ENCODE measurements at regions not wholly inside any gene's neighbourhood (a gene's known extent, or its start where the extent isn't known, plus 50 kb on each side); places are given as distances from the start of the nearest gene placed in this dataset.

DNA sequence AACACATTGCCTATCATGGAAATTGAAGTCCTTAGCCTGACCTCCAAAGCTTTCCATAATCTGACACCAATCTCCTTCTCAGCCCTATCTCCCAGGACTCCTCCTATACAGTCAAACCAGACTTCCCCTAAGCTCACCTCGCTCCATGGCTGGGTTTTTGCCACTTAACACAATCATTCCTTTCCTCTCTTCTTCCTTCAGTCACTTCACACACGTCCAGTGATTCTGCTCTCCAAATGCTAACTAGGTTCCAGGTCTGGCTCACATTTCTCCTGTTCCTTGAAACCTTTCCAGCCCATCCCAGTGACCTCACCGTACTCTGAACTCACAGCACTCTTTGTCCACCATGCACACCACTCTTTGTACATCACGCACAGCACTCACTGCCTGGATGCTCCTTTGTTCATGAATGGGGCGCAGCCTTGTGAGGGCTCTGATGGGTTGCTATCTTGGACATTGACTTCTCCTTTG is 98.4 kb downstream of the GLUL start:
- no peak for DNase-seq

DNA sequence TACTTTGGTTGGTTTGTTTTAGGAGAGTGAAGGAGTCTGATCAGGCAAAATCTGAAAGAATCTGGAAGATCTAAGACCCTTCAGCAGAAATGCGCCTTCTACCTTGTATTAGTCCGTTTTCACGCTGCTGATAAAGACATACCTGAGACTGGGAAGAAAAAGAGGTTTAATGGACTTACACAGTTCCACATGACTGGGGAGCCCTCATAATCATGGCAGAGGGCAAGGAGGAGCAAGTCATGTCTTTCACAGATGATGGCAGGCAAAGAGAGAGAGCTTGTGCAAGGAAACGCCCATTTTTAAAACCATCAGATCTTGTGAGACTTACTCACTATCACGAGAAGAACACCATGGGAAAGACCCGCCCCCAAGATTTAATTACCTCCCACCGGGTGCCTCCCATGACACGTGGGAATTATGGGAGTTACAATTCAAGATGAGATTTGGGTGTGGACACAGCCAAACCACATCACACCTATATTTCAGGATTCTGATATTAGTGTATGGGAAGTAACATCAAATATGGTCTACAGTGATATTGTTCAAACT is 99.3 kb downstream of the GLUL start:
- DNase-seq: no peak

DNA sequence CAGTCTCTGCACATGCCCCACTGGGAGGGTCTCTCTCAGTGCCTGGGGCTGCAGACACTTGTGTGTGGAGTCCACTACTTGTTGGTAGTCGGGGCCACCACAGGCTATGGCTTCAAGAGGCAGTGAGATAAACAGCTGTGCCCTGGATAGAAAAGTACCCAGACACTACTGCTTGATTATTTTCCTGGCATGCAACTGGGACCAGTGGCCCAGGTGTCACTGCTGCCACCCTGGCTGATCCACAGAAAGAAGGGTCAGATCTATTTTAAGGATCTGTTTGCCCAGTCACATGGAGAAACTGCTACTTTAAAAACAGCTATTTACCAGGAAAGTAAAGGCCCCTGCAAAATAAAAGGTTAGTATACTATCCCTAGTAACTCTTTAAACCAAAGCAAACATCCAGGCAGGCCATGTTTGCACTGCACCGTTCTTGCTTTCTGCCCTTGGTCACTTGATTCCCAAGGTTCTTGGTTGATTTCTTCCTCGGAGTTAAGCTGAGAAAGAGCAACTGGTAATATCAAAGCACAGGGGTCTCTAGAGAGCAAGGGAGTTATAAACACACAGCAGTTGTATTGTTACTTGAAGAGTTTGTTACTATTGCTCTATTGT is 99.9 kb downstream of the GLUL start:
- DNase-seq: no peak

DNA sequence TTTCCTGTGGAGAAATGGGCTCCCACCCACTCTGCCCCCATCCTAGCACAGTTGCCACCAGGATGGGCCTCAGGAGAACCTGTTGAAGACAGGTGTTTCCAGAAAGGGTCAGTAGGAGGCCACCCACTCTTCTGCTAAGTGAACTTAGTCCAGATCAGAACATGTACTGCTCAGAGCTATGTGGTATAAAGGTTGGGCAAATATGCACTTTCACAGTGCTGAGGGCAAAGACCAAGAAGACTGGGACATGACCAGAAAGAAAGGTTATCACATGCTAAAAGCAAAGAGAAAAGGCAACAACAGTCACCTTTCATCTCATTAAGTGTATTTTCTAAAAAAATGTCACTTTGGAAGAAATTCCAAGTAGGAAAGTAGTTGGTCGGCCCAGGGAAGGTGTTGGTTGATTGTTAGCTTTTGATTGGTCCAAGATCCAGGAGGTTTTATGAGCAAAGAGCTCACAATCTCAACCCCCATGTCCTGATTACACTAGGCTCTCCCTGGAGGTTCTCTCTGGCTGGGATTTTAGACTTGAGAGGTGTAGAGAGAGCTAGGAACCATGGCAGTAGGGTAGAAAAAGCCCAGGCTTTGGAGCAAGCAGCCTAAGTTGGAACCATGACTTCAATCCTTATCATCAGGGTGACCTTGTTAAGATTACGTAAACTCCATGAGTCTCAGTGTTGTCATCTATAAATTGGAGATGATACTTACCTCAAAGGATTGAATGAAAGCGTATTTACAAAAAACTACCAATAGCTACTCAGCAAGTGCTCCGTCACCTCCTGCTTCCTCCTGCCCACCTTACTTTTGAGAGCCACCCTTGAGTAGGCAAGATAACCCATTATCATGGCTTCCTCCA is 102.6 kb downstream of the GLUL start:
- no peak for DNase-seq

DNA sequence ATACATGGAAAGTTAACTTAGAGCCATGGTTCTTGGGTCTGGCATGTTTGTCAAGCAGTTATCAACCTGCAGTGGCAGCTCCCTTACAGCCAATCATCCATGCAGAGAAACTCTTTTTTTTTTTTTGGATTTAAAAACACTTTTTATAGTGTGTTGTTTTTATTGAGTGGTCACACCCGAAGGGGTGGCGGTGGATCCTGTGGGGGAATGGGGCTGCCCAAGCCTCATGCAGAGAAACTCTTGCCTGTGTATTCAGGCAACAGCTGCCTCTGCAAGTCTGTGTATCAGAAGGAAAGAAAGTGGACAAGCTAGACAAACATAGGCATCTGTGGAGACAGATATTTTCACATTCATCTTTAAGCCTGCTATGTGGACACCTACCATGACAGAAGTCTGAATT is 104.8 kb downstream of the GLUL start:
- DNase-seq: no peak

DNA sequence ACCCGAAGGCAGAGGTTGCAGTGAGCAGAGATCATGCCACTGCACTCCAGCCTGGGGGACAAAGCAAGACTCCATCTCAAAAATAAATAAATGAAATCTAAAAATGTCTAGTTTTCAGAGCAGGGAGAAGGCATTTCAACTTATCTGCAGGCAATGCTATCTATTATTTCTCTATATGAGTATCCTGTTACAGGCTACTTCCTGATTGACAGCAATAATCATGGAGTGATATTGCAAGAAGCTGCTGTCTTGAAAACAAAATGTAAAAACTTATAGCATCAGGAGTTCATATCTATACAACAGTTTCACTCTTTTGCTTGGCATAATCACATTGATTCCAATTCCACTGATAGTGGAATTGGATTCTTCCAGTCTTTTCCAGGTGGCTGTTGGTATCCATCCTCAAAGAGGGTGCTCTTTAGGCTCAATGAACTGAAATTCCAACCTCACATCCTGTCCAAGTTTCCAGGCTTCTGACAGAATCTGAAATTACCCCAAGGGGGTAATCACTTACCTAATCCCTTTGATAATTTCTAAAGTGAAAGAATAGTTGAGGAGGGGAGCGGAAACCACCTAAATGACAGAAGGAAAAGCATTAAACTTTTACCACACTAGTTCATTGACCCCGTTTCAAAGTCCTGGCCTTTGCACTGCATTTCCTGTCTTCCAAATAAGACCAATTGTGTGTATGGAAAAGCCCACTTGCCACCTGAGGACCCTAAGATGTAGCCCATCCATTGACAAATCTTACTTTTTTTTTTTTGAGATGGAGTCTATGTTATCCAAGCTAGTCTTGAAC is 107.6 kb downstream of the GLUL start:
- no peak for DNase-seq

DNA sequence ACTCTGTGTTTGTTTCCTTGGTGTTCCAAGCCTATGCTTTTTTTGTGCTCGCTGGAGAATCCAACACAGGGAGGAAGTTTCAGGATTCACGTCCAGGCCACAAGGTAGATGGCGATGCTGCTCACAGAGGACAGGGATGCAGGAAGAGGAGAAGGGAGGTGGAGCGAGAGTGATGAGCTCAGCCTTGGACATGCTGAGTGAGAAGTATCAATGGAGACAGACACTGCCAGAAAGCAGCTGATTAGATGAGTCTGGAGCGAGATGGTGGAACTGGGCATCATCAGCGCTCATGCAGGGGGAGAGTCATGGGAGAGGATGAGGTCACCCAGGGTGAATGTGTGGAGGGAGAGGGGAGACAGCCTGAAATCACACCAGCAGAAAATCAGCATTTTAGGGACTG is 110.0 kb downstream of the GLUL start:
- no peak for DNase-seq

DNA sequence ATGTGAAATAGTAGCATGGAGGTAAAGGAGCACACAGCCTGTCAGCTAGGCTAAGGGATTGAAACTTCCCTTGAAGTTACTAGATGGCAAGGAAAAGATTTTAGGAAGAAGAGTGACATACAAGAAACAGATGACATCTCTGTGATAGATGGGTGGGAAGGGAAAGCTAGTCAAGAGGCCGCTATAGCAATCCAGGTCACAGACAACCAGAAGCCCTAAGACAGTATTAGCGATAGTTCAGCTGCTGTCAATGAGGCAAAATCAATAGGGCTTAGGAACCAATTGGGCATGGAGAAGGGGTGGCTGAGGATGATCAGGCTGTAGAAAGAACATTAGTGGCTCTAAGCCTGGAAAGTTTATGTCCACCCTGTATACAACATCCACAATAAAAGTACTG is 111.1 kb downstream of the GLUL start:
- no peak for DNase-seq

DNA sequence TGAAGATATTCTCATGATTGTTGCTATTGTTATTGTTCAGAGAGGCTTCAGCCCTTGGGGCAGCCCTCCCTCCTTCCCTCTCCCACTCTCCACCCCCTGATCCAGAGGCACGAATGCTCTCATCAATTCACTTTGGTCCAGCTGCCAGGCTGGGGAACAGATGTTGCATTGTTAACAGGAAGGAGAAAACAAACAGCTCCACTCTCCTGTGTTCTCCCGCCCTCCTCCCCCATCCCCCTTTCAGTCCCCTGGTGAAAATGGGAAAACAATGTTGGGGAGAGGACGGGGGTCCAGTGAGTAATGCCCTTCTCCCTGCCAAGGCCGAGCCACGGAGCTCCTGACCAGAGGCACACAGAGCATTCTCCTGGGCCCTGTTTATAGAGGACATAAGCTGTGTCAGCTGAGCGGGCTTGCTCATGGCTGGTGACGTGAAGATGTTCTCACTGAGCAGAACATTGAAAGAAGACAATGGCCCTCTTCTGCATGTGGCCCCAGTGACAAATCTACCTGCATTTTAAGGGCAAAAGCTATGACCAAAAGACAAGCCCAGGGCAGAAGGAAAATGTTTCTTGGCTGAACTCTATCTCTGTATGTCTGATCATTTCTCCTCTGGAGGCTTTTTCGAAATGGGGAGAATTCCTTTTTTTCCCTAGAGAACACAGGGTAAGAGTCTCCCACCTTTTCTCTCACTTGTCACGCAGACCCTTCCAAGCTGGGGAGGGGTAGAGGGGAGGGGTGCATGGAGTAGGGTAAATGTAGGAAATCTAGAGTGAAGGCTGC is 111.7 kb downstream of the GLUL start:
- no peak for DNase-seq

DNA sequence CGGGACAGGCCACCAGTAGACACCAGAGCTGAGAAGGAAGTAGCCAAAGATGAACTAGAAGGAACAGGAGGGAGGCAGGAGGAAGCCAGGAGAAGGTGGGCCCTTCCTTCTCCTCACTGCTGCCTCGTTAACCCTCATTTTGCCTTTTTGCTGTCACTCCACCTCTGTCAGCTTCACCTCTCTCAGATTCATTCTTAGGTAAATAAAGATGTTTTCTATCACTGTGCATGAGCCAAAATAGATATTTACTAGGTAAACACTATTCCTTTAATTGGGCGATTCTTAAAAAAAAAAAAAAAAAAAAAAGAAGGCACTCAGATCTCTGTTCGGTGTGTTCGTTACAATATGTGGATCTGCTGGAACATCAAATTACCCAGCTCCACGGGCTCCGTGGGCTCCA is 112.3 kb downstream of the GLUL start:
- DNase-seq: no peak

DNA sequence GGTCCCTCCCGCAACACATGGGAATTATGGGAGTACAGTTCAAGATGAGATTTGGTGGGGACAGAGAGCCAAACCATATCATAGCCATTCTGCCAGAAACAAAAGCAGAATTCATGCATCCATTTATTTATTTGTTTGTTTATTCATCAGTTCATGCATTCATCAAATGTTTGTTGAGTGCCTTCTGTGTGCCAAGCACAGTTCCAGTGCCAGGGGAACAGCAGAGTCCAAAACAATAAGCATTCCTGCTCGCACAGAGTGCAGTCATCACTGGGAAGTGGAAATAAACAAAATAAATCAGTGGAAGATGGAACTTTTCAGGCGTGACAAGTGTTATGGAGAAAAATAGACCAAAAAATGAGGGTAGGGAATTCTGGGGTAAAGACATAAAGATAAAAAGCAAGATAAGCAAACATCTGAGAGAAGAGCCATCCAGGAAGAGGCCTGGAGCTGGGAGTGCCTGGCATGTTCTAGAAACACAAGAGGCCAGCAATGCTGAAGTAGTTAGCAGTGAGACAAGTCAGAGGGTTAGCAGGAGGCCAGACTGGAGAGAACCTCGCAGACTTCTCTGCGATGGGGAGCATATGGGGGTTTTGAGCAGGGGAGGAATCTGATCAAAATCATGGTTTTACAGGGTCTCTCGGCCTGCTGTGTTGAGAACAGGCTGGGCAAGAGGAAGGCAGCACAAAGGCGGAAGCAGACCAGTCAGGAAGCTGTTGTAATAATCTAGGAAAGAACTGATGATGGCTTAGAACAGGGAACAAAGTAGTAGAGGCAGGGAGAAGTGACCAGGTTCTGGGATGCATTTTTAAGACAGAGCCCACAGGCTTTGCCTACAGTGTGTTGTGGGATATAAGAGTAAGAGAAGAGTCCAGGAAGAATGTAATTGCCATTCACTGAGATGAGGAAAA is 113.2 kb downstream of the GLUL start:
- no peak for DNase-seq

DNA sequence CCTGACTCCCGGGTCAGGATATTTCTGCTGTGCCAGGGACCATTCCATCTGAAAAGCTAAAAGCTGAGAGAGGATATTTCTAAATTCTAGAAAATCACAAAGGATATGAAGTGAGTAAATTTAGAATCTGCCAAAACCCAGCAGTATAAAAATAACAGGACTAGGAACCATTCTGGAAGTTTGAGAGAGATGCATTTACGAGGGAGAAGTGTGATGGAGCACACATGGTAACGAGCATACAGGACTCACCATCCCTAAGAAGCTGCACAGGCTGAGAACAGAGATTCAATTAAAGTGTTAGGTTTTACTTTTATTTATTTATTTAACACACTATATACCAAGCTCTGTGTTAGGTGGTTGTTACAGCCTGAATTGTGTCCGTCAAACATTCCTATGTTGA is 116.3 kb downstream of the GLUL start:
- no peak for DNase-seq

DNA sequence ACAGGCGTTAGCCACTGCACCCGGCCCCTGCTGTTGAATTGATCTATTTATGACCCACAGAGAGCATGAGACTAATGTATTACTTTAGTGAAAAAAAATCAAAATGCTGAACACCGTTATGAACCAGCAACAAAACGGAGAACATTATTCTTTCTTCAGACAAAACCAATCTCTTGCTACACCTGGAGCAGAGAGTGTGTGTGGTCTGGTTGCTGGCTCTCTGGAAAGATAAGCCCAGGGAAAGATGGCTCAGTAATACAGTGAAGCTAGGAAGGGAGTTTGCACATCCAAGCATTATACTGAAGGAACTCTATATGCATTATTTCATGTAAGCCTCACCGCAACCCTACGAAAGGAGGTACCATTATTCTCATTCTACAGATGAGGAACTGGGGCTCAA is 117.0 kb downstream of the GLUL start:
- no peak for DNase-seq

DNA sequence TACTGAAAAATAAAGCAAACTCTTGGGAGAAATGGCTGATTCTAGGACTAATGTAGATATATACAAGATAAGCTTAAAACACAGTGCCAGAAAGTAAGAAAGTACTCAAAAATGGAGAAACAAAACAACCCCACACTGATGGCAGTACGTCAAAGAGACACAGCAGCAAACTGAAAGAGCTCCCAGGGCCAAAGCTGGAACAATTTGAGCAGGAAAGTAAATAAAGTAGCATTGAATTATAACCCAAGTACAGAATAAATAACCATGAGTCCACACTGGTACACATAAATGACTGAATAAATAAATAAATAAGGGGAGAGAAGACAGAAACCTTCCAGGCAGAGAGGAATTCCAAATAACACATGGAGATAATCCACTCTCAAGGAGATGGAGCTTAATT is 120.9 kb downstream of the GLUL start:
- no peak for DNase-seq

DNA sequence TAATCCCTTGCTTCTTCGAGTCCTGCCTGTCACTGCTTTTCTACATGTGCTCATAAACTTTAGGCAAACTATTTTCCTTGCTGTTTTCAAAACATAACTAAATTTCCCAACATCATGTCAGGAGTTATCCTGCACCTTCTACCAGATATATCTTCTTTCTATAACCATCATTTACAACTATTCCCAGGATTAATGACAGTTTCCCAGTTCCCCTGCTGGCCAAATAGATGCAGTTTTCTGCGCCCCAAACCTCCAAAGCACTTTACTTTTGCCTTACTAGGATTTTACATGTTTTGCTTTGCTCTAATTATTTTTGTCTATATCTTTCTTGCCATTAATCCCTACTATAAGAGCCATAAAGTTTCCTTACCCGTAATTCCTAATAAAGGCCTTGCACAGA is 122.5 kb downstream of the GLUL start:
- DNase-seq: no peak

DNA sequence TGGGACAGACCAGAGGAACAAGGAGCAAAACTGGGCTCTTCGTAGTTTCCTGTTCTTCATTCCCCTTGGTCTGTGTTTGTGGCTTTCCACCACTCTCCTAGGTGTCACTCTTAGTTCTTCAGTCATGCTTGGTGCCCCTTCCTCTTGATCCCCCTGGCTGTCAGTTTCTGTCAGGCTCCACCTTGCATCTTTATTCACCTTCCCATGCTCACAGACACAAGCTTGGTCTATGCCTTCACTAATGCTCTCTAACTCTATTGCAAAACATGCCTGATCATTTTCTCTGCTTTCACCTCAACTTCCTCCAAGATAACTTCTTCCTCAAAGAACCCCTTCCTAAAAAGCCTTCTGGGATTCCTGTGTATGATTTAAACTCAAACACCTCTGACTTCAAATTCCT is 122.9 kb downstream of the GLUL start:
- DNase-seq: no peak

DNA sequence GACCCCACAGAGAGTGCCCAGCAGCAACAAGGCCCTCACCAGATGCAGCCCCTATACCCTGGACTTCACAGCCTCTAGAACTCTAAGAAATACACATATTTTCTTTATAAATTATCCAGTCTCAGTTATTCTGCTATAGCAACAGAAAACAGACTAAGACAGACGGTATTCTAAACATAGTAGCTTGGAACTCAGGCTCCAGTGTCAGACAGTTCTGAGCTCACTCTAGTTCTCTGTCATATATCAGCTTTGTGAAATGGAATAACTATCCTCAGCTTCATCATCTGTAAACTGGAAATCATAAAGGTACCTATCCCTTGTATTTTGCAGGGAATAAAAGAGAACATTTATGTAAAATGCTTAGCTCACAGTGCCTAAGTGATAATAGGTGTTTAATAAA is 127.4 kb downstream of the GLUL start:
- DNase-seq: no peak

DNA sequence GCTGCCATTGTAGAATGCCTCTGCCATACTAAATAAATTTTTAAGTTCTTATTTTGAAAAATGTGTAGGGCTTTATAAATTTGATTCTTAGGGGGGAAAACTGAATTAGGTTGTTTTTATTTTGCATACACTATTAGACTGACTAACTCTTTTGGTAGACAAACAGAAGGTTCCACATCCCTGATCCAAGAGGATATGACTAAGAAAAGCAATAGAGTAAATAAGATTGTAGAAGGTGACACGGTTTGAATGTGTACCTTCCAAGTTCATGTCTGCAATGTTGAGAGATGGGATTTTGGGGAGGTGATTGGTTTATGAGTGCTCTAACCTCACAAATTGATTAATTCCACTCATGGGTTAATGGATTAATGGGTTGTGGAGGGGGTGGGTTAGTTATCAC is 127.9 kb downstream of the GLUL start:
- no peak for DNase-seq

DNA sequence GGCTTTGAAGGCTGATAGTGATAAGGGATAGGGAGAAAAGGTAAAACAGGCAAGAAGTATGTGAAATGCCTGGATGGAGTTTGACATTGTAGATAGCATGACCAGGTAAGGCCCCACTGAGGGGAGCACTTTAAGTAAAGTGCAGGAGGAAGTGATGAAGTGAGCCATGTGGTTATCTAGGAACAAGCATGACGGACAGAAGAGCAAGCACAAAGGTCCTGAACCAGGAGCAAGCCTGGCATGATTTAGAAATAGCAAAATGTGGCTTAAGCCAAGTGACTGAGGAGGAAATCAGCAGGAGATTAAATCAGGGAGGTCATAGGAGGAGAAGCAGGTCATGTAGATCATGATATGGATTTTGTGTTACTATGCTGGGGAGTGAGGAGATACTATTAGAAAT is 129.2 kb downstream of the GLUL start:
- no peak for DNase-seq

DNA sequence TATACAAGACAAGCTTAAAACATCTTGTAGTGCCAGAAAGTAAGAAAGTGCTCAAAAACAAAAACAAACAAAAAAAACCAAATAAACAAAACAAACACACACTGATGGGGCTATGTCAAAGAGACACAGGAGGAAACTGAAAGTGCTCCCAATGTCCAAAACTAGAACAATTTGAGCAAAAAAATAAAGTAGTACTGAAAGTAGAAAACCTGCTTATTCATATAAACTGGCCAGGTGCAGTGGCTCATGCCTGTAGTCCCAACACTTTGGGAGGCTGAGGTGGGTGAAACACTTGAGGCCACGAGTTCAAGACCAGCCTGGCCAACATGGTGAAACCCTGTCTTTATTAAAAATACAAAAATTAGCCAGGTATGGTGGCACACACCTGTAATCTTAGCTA is 129.9 kb downstream of the GLUL start:
- no peak for DNase-seq

DNA sequence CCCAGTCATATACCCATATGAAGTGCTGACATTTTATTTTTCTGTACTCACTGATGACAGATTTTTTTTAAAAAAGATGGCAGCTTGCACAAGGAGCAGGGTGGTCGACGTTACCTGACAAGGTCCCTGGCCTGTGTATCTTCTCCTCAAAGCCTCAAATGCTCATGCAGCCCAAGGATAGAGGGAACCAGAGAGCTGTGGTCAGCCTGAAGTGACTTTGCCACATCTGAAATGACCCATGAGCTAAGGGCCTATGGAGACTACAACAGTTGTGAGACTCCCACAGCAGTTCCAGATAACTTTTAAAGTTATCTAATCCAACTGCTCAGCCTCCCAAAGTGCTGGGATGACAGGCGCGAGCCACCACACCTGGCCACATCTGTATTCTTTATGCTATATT is 131.1 kb downstream of the GLUL start:
- no peak for DNase-seq

DNA sequence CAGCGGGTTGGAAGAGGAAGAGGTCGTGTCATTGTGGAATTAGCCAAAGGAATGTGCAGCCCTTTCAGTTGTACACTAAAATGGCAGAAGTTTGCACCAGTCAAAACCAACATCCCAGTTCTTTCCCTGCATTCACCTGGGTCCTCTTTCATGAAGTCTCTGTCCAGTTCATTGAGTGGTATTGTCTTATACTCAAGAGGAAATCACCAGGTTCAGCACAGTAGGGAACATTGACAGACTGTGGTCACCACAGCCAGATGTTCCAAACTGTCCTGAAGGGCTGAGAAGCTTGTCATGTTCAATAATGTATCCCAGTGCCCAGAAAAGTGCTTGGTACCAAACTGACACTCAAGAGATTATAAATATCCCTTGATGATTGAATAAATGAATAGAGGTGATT is 131.6 kb downstream of the GLUL start:
- no peak for DNase-seq
